SK-N-SH (cell line): ENCODE measurements at regions not wholly inside any gene's neighbourhood (a gene's known extent, or its start where the extent isn't known, plus 50 kb on each side); places are given as distances from the start of the nearest gene placed in this dataset.

Source experiments
- CTCF ChIA-PET: fragments of 300-600, 350-600 bp; formaldehyde crosslinking; extraction: SDS; loops from one replicate; lab custom pipeline; 2021; lab: Yijun Ruan, JAX
- POLR2A ChIA-PET: fragments of 350-600 bp; sonication (Branson Sonifier 250); formaldehyde crosslinking; extraction: SDS; loops from one replicate; lab custom pipeline; 2020; ENCODE audit warnings: antibody characterized with exemption, inconsistent platforms; lab: Yijun Ruan, JAX
- DNase-seq: peaks from one replicate; pipeline ENCODE4 v3.0.0; 2012
- H2AFZ ChIP-seq: fragments of 200-600 bp; sonication (generic); 2 replicates; pipeline ENCODE4 v1.8.1; 2016; ENCODE audit warnings: antibody characterized with exemption, mild to moderate bottlenecking, low read depth
- H3F3A ChIP-seq: fragments of 200-600 bp; sonication (generic); replicated peaks from 2 replicates; pipeline ENCODE3; 2016; ENCODE audit warnings: antibody characterized with exemption, mild to moderate bottlenecking; ENCODE audit not compliant: insufficient read depth
- H3K27ac ChIP-seq, 2 experiments: fragments of 200-500 bp in 1 of 2; fragments of 200-600 bp in 1 of 2; sonication (Bioruptor generic) in 1 of 2; sonication (generic), shearing (Covaris generic) in 1 of 2; 2 replicates each; pipeline versions ENCODE4 v1.5.1 to v1.6.1; 2014 to 2016; ENCODE audit warnings: low read depth in 2 of 2, inconsistent platforms in 1 of 2, low read length in 1 of 2, mild to moderate bottlenecking in 1 of 2, mixed read lengths in 1 of 2
- H3K27me3 ChIP-seq: fragments of 200-600 bp; sonication (generic), shearing (Covaris generic); 2 replicates; pipeline ENCODE4 v1.6.1; 2016; ENCODE audit warnings: mixed run types; ENCODE audit not compliant: insufficient read depth
- H3K36me3 ChIP-seq, 2 experiments: fragments of 200-500 bp in 1 of 2; fragments of 200-600 bp in 1 of 2; sonication (Bioruptor generic) in 1 of 2; sonication (generic) in 1 of 2; replicated peaks in 1 of 2; 2 replicates each; pipeline versions ENCODE3 to v1.5.1; 2014 to 2016; ENCODE audit warnings: low read length in 1 of 2, mild to moderate bottlenecking in 1 of 2; ENCODE audit not compliant: insufficient read depth in 2 of 2, control insufficient read depth in 1 of 2
- H3K4me1 ChIP-seq, 2 experiments: fragments of 200-500 bp in 1 of 2; fragments of 200-600 bp in 1 of 2; sonication (Bioruptor generic) in 1 of 2; sonication (generic), shearing (Covaris generic) in 1 of 2; 2 replicates each; pipeline versions ENCODE4 v1.5.1 to v1.6.1; 2014 to 2016; ENCODE audit warnings: low read depth in 1 of 2, low read length in 1 of 2, mixed run types in 1 of 2; ENCODE audit not compliant: insufficient read depth in 2 of 2, control insufficient read depth in 1 of 2
- H3K4me2 ChIP-seq: fragments of 200-600 bp; sonication (generic), shearing (Covaris generic); 2 replicates; pipeline ENCODE4 v1.6.1; 2017; ENCODE audit warnings: mixed run types
- H3K4me3 ChIP-seq, 2 experiments: fragments of 200-500 bp in 1 of 2; fragments of 200-600 bp in 1 of 2; sonication (Bioruptor generic) in 1 of 2; sonication (generic), shearing (Covaris generic) in 1 of 2; 2 replicates each; pipeline versions ENCODE4 v1.5.1 to v1.8.1; 2014 to 2016; ENCODE audit warnings: low read depth in 2 of 2, inconsistent platforms in 1 of 2, low read length in 1 of 2, mild to moderate bottlenecking in 1 of 2, mixed read lengths in 1 of 2, moderate library complexity in 1 of 2
- H3K79me2 ChIP-seq: fragments of 200-600 bp; sonication (generic); 2 replicates; pipeline ENCODE4 v1.8.1; 2017; ENCODE audit warnings: mild to moderate bottlenecking; ENCODE audit not compliant: insufficient read depth
- H3K9ac ChIP-seq: fragments of 200-600 bp; sonication (generic); 2 replicates; pipeline ENCODE4 v1.6.1; 2017; ENCODE audit warnings: mixed run types
- H3K9me2 ChIP-seq: fragments of 200-600 bp; sonication (generic); 2 replicates; pipeline ENCODE4 v1.6.1; 2017; ENCODE audit warnings: mixed run types
- H3K9me3 ChIP-seq: fragments of 200-600 bp; sonication (generic); 2 replicates; pipeline ENCODE4 v1.6.1; 2017; ENCODE audit warnings: mixed run types, mild to moderate bottlenecking, moderate library complexity
- H4K20me1 ChIP-seq: fragments of 200-600 bp; sonication (generic); 2 replicates; pipeline ENCODE4 v1.6.1; 2017; ENCODE audit warnings: mild to moderate bottlenecking, mixed run types; ENCODE audit not compliant: insufficient read depth
- CHD2 ChIP-seq: fragments of 150-350 bp; IDR thresholded peaks from 2 replicates; pipeline ENCODE4 v1.6.1; 2018; ENCODE audit warnings: low read length; ENCODE audit not compliant: partially characterized antibody
- GABPA ChIP-seq: IDR thresholded peaks from 2 replicates; pipeline ENCODE4 v1.4.0; 2012; ENCODE audit warnings: low read depth, mild to moderate bottlenecking
- IRF3 ChIP-seq: fragments of 150-350 bp; IDR thresholded peaks from 2 replicates; pipeline ENCODE4 v1.6.1; 2016; ENCODE audit warnings: mild to moderate bottlenecking, low read depth, low read length
- JUND ChIP-seq: IDR thresholded peaks from 2 replicates; pipeline ENCODE4 v1.4.0; 2012
- MEF2A ChIP-seq: IDR thresholded peaks from 2 replicates; pipeline ENCODE4 v1.4.0; 2012; ENCODE audit warnings: low read depth, borderline replicate concordance
- MXI1 ChIP-seq: IDR thresholded peaks from 2 replicates; pipeline ENCODE4 v1.6.1; 2012; ENCODE audit warnings: mild to moderate bottlenecking, low read depth, low read length, improper control_type of control experiment
- NRF1 ChIP-seq: IDR thresholded peaks from 2 replicates; pipeline ENCODE4 v1.6.1; 2012; ENCODE audit warnings: low read depth, mild to moderate bottlenecking, low read length
- POLR2AphosphoS5 ChIP-seq: IDR thresholded peaks from 2 replicates; pipeline ENCODE4 v1.6.1; 2012; ENCODE audit warnings: low read depth, low read length
- RAD21 ChIP-seq: IDR thresholded peaks from 2 replicates; pipeline ENCODE4 v1.6.1; 2012; ENCODE audit warnings: mild to moderate bottlenecking, low read length
- RCOR1 ChIP-seq: fragments of 150-350 bp; IDR thresholded peaks from 2 replicates; pipeline ENCODE4 v1.6.1; 2017; ENCODE audit warnings: antibody characterized with exemption, low read length
- SIN3A ChIP-seq: IDR thresholded peaks from 2 replicates; pipeline ENCODE4 v1.6.1; 2012; ENCODE audit warnings: low read depth, mild to moderate bottlenecking, low read length, moderate library complexity, borderline replicate concordance
- TCF12 ChIP-seq: IDR thresholded peaks from 2 replicates; pipeline ENCODE4 v1.4.0; 2012
- WGBS: methylation state at CpG from one replicate; pipeline ENCODE4 v1.1.6; 2017; ENCODE audit warnings: low lambda C conversion rate; 5-methylcytosine and 5-hydroxymethylcytosine counted together
- TF ChIP-seq, protein P1 (sequence below): IDR thresholded peaks from 2 replicates; pipeline ENCODE4 v1.4.0; 2012; ENCODE audit warnings: low read depth, borderline replicate concordance
- TF ChIP-seq, protein P2 (sequence below): fragments of 150-350 bp; IDR thresholded peaks from 2 replicates; pipeline ENCODE4 v1.6.1; 2017; ENCODE audit warnings: antibody characterized with exemption, low read length, low read depth, borderline replicate concordance
- TF ChIP-seq, protein P3 (sequence below): IDR thresholded peaks from 2 replicates; pipeline ENCODE4 v1.4.0; 2012; ENCODE audit warnings: low read depth

- Histone ChIP-seq H3F3A (no peaks in the 10 kb centered on the region), H3K36me3 (no peaks in the 10 kb centered on the region), H3K27ac (no peak overlapping the region), H2AFZ (no peak overlapping the region), H3K27me3 (no peaks in the 10 kb centered on the region), H3K4me3 (no peak overlapping the region), H3K9ac (no peak overlapping the region), H3K79me2 (no peaks in the 10 kb centered on the region), H3K4me1 (no peaks in the 10 kb centered on the region), H3K9me3 (no peaks in the 10 kb centered on the region), H3K9me2 (no peaks in the 10 kb centered on the region), H3K4me2 (no peak overlapping the region), H4K20me1 (no peaks in the 10 kb centered on the region)
- TF ChIP-seq JUND (no peak), POLR2AphosphoS5 (no peak), MXI1 (no peak), IRF3 (no peak)
- TF ChIP-seq, protein P1, sequence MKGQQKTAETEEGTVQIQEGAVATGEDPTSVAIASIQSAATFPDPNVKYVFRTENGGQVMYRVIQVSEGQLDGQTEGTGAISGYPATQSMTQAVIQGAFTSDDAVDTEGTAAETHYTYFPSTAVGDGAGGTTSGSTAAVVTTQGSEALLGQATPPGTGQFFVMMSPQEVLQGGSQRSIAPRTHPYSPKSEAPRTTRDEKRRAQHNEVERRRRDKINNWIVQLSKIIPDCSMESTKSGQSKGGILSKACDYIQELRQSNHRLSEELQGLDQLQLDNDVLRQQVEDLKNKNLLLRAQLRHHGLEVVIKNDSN, result no peak
- WGBS, result 6% methylated on average over 1 of the region's 1 CpG
- DNase-seq, result no peak
- POLR2A ChIA-PET, result no interaction called here
- CTCF ChIA-PET, result no interaction called here
Observed at GRCh38 chr4:23736466-23736865, 153.4 kb downstream of the PPARGC1A start.

GRCh38 chr4:23734000-23734399 lies 155.8 kb downstream of the PPARGC1A start:
- H3K4me1 ChIP-seq, result no peaks in the 10 kb centered on the region
- H2AFZ ChIP-seq, result no peak overlapping the region
- TF ChIP-seq RAD21, result no peak
- no peak for TF ChIP-seq IRF3
- no peak for TF ChIP-seq TCF12
- TF ChIP-seq MEF2A, result no peak
- TF ChIP-seq, protein P2, sequence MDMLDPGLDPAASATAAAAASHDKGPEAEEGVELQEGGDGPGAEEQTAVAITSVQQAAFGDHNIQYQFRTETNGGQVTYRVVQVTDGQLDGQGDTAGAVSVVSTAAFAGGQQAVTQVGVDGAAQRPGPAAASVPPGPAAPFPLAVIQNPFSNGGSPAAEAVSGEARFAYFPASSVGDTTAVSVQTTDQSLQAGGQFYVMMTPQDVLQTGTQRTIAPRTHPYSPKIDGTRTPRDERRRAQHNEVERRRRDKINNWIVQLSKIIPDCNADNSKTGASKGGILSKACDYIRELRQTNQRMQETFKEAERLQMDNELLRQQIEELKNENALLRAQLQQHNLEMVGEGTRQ, result no peak
- no peak for TF ChIP-seq CHD2
- TF ChIP-seq, protein P3, sequence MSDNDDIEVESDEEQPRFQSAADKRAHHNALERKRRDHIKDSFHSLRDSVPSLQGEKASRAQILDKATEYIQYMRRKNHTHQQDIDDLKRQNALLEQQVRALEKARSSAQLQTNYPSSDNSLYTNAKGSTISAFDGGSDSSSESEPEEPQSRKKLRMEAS, result no peak
- TF ChIP-seq JUND, result no peak
- no peak for TF ChIP-seq MXI1
- no peak for TF ChIP-seq GABPA
- TF ChIP-seq NRF1, result no peak
- TF ChIP-seq SIN3A, result no peak
- TF ChIP-seq RCOR1, result no peak
- no peak overlapping the region for H3K9ac ChIP-seq
- no peaks in the 10 kb centered on the region for H3K9me3 ChIP-seq
- peaks cover under 1% of the 10 kb centered on the region for H3F3A ChIP-seq
- ChIA-PET POLR2A (no interaction called here), CTCF (interaction anchor here (0.6 kb wide), 1 partner anchor 58 kb away, joined by 3 read pairs; no protein-coding TSS in a partner anchor)
- no peaks in the 10 kb centered on the region for H3K27me3 ChIP-seq
- H3K36me3 ChIP-seq, result no peaks in the 10 kb centered on the region
- H4K20me1 ChIP-seq, result no peaks in the 10 kb centered on the region
- H3K4me2 ChIP-seq, result no peak overlapping the region
- no peaks in the 10 kb centered on the region for H3K9me2 ChIP-seq
- no peaks in the 10 kb centered on the region for H3K79me2 ChIP-seq
- WGBS, result 5% methylated on average over 1 of the region's 1 CpG
- no peak overlapping the region for H3K4me3 ChIP-seq
- no peak for DNase-seq
- no peak overlapping the region for H3K27ac ChIP-seq
